Neural cell (in vitro differentiated cells): ENCODE measurements at regions not wholly inside any gene's neighbourhood (a gene's known extent, or its start where the extent isn't known, plus 50 kb on each side); places are given as distances from the start of the nearest gene placed in this dataset.

Experiments
- H2AFZ ChIP-seq: fragments of 200-600, 300-800 bp; sonication (generic), shearing (Covaris generic); 2 replicates; pipeline ENCODE4 v1.6.0; 2014; ENCODE audit warnings: low read depth, mild to moderate bottlenecking, antibody characterized with exemption, low read length, moderate library complexity
- H3F3A ChIP-seq: fragments of 200-600 bp; shearing (Covaris generic); 2 replicates; pipeline ENCODE4 v1.6.1; 2016; ENCODE audit warnings: mild to moderate bottlenecking, moderate library complexity, mixed read lengths, antibody characterized with exemption, low read length; ENCODE audit not compliant: insufficient read depth, poor library complexity, severe bottlenecking
- H3K27ac ChIP-seq: fragments of 200-600, 300-800 bp; sonication (generic), shearing (Covaris generic); 2 replicates; pipeline ENCODE4 v1.5.1; 2014; ENCODE audit warnings: mild to moderate bottlenecking, low read length, moderate library complexity
- H3K27me3 ChIP-seq: fragments of 300-800, 200-600 bp; sonication (generic), shearing (Covaris generic); 2 replicates; pipeline ENCODE4 v1.6.0; 2014; ENCODE audit warnings: mild to moderate bottlenecking, low read depth, low read length, moderate library complexity; ENCODE audit not compliant: insufficient read depth
- H3K36me3 ChIP-seq: fragments of 300-800, 200-600 bp; sonication (generic), shearing (Covaris generic); 2 replicates; pipeline ENCODE4 v1.5.1; 2014; ENCODE audit warnings: mild to moderate bottlenecking, antibody characterized with exemption, low read length, moderate library complexity; ENCODE audit not compliant: insufficient read depth
- H3K4me2 ChIP-seq: fragments of 300-800, 200-600 bp; sonication (generic), shearing (Covaris generic); 2 replicates; pipeline ENCODE4 v1.6.0; 2014; ENCODE audit warnings: mild to moderate bottlenecking, low read length
- H3K4me3 ChIP-seq: fragments of 300-800, 200-600 bp; sonication (generic), shearing (Covaris generic); 2 replicates; pipeline ENCODE4 v1.5.1; 2014; ENCODE audit warnings: mild to moderate bottlenecking, low read length, moderate library complexity
- H3K79me2 ChIP-seq: fragments of 200-600 bp; shearing (Covaris generic); replicated peaks from 2 replicates; pipeline ENCODE4 v1.6.0; 2014; ENCODE audit warnings: mild to moderate bottlenecking, low read length, moderate library complexity; ENCODE audit not compliant: insufficient read depth
- H3K9ac ChIP-seq: fragments of 300-800, 200-600 bp; sonication (generic), shearing (Covaris generic); 2 replicates; pipeline ENCODE4 v1.6.1; 2016; ENCODE audit warnings: mild to moderate bottlenecking, low read length, mixed read lengths
- H3K9me2 ChIP-seq: fragments of 200-600 bp; shearing (Covaris generic); 2 replicates; pipeline ENCODE4 v1.6.1; 2016; ENCODE audit warnings: mild to moderate bottlenecking, low read length, mixed read lengths; ENCODE audit not compliant: insufficient read depth
- H3K9me3 ChIP-seq: fragments of 200-600, 300-800 bp; sonication (generic), shearing (Covaris generic); 2 replicates; pipeline ENCODE4 v1.6.1; 2016; ENCODE audit warnings: mild to moderate bottlenecking, mixed run types, low read length, moderate library complexity, mixed read lengths
- H4K20me1 ChIP-seq: fragments of 200-600 bp; shearing (Covaris generic); 2 replicates; pipeline ENCODE4 v1.6.1; 2016; ENCODE audit warnings: mild to moderate bottlenecking, mixed run types; ENCODE audit not compliant: insufficient read depth
- CTCF ChIP-seq: fragments of 450-650 bp; IDR thresholded peaks from 2 replicates; pipeline ENCODE4 v1.5.1; 2014; ENCODE audit warnings: antibody characterized with exemption, mild to moderate bottlenecking, moderate library complexity; ENCODE audit not compliant: poor library complexity, severe bottlenecking
- EP300 ChIP-seq: fragments of 450-650 bp; conservative IDR thresholded peaks from 2 replicates; pipeline ENCODE4 v1.6.1; 2014; ENCODE audit warnings: antibody characterized with exemption, mild to moderate bottlenecking, moderate library complexity; ENCODE audit not compliant: poor library complexity, severe bottlenecking
- EZH2 ChIP-seq: fragments of 200-600, 300-800 bp; shearing (Covaris generic), sonication (generic); IDR thresholded peaks from 2 replicates; pipeline ENCODE4 v1.6.1; 2014; ENCODE audit warnings: antibody characterized with exemption, low read length, borderline replicate concordance, mild to moderate bottlenecking; ENCODE audit not compliant: insufficient read depth, poor library complexity, severe bottlenecking
- MXI1 ChIP-seq: fragments of 450-650 bp; conservative IDR thresholded peaks from 2 replicates; pipeline ENCODE4 v1.6.1; 2014; ENCODE audit warnings: antibody characterized with exemption, mild to moderate bottlenecking; ENCODE audit not compliant: poor library complexity, severe bottlenecking
- POLR2AphosphoS5 ChIP-seq: IDR thresholded peaks from 2 replicates; pipeline ENCODE4 v1.6.1; 2012
- RAD21 ChIP-seq: fragments of 450-650 bp; conservative IDR thresholded peaks from 2 replicates; pipeline ENCODE4 v1.6.1; 2014; ENCODE audit warnings: antibody characterized with exemption, mild to moderate bottlenecking, moderate library complexity
- REST ChIP-seq: IDR thresholded peaks from 2 replicates; pipeline ENCODE4 v1.6.1; 2012; ENCODE audit warnings: borderline replicate concordance
- SMC3 ChIP-seq: fragments of 450-650 bp; conservative IDR thresholded peaks from 2 replicates; pipeline ENCODE4 v1.6.1; 2014; ENCODE audit warnings: antibody characterized with exemption, mild to moderate bottlenecking, moderate library complexity; ENCODE audit not compliant: poor library complexity
- TAF1 ChIP-seq: IDR thresholded peaks from 2 replicates; pipeline ENCODE4 v1.6.1; 2012; ENCODE audit warnings: low read depth

GRCh38 chr18:41199212-41199611 is 755.8 kb upstream of the PIK3C3 start:
- H3K9ac ChIP-seq = no peak overlapping the region
- TF ChIP-seq EP300 (no peak), TAF1 (no peak), CTCF (no peak), POLR2AphosphoS5 (no peak), EZH2 (no peak), MXI1 (no peak), REST (no peak), RAD21 (no peak), SMC3 (no peak)
- peaks cover under 1% of the 10 kb centered on the region for H3K9me3 ChIP-seq
- no peaks in the 10 kb centered on the region for H4K20me1 ChIP-seq
- no peak overlapping the region for H2AFZ ChIP-seq
- no peaks in the 10 kb centered on the region for H3F3A ChIP-seq
- no peak overlapping the region for H3K4me3 ChIP-seq
- no peaks in the 10 kb centered on the region for H3K9me2 ChIP-seq
- no peak overlapping the region for H3K4me2 ChIP-seq
- no peaks in the 10 kb centered on the region for H3K79me2 ChIP-seq
- H3K27me3 ChIP-seq = no peaks in the 10 kb centered on the region
- no peak overlapping the region for H3K27ac ChIP-seq
- H3K36me3 ChIP-seq = no peaks in the 10 kb centered on the region

GRCh38 chr18:41197967-41198366 is 757.1 kb upstream of the PIK3C3 start:
- Histone ChIP-seq H4K20me1 (no peaks in the 10 kb centered on the region), H3K9me2 (no peaks in the 10 kb centered on the region), H3K4me2 (no peak overlapping the region), H2AFZ (no peak overlapping the region), H3K9me3 (peaks cover 3% of the 10 kb centered on the region), H3K36me3 (no peaks in the 10 kb centered on the region), H3K27ac (no peak overlapping the region), H3K79me2 (no peaks in the 10 kb centered on the region), H3K27me3 (no peaks in the 10 kb centered on the region), H3F3A (no peaks in the 10 kb centered on the region), H3K4me3 (no peak overlapping the region), H3K9ac (no peak overlapping the region)
- TF ChIP-seq REST = no peak
- TF ChIP-seq POLR2AphosphoS5 = no peak
- TF ChIP-seq EZH2 = no peak
- TF ChIP-seq SMC3 = no peak
- TF ChIP-seq CTCF = no peak
- TF ChIP-seq TAF1 = no peak
- no peak for TF ChIP-seq EP300
- TF ChIP-seq RAD21 = no peak
- TF ChIP-seq MXI1 = no peak
